ENCODE measurements at regions not wholly inside any gene's neighbourhood (a gene's known extent, or its start where the extent isn't known, plus 50 kb on each side); places are given as distances from the start of the nearest gene placed in this dataset.

DNA sequence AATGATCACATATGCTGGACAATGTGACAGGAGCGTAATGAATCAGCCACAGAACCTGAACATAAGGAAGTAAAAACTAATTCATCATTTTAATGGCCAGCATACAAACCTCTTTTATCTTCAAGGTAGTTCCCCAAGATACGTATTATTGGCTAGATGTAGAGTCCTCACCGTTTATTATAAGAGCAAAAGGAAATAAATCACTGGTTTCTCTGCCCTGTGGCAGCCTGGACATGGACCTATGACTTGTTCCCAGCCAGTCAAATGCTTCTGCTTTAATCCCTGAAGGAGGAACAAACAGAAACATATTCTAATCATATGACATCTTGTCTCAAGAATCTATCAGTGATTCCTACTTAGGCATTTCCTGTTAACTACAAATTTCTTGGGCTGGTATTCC is 86.8 kb upstream of the FAM241A start:
- FAIRE-seq, result no peak
- H4K20me1 ChIP-seq (replicated peaks; ENCODE audit: control insufficient read depth, insufficient read depth, low read length), result no peaks in the 10 kb centered on the region
- intact Hi-C loops (cut with micrococcal nuclease) (no loop called here), in situ Hi-C loops (cut with MboI) (no loop called here)
- WGBS (ENCODE audit: insufficient coverage, low coverage, missing lambda C conversion rate), result 0% methylated on average over 3 of the region's 3 CpGs
- no peak overlapping the region for H3K27ac ChIP-seq (ENCODE audit: extremely low read depth, low read depth, low read length)
- no peak overlapping the region for H3K4me3 ChIP-seq
- H3K27me3 ChIP-seq (ENCODE audit: control insufficient read depth in 2 of 2, insufficient read depth in 2 of 2, low read length in 2 of 2), result no peaks in the 10 kb centered on the region
- ChIA-PET POLR2A (no interaction called here), CTCF (ENCODE audit: low intra/inter-chr PET ratio) (no interaction called here)
- no peak for DNase-seq (ENCODE audit: extremely low read depth in 1 of 4, low spot score in 3 of 4)
- no peak overlapping the region for H2AFZ ChIP-seq (ENCODE audit: low read depth, low read length)
- H3K36me3 ChIP-seq (ENCODE audit: control insufficient read depth, insufficient read depth, low read length), result no peaks in the 10 kb centered on the region
- H3K4me2 ChIP-seq (ENCODE audit: insufficient read depth, low read length), result no peak overlapping the region
- H3K9me3 ChIP-seq (replicated peaks; ENCODE audit: control insufficient read depth, insufficient read depth, low read depth, low read length), result no peaks in the 10 kb centered on the region
- no peaks in the 10 kb centered on the region for H3K79me2 ChIP-seq (ENCODE audit: control insufficient read depth, insufficient read depth, low read length)
- BruUV-seq (replicated peaks), result no TSS peak
- no peaks in the 10 kb centered on the region for H3K4me1 ChIP-seq (replicated peaks in 1 of 2; ENCODE audit: control insufficient read depth in 2 of 2, insufficient read depth in 2 of 2, low read length in 2 of 2)
- no peak for ATAC-seq
- no peak overlapping the region for H3K9ac ChIP-seq (ENCODE audit: insufficient read depth in 1 of 2, low read depth in 2 of 2, low read length in 2 of 2)
- no peaks in the 10 kb centered on the region for H3K9me1 ChIP-seq (ENCODE audit: control insufficient read depth, insufficient read depth, low read length)
- no peak for TF ChIP-seq ZBTB40 (IDR thresholded peaks at IDR 0.05)
- TF ChIP-seq ZBTB40 (CRISPR knock-in tag; IDR thresholded peaks at IDR 0.05), result no peak
- TF ChIP-seq ZNF79 (CRISPR knock-in tag; IDR thresholded peaks at IDR 0.05; ENCODE audit: low read depth), result no peak
- TF ChIP-seq NR2F6 (CRISPR knock-in tag; IDR thresholded peaks at IDR 0.05), result no peak
- no peak for TF ChIP-seq SMC3 (conservative IDR thresholded peaks at IDR 0.05; ENCODE audit: insufficient read depth, low read depth, low read length)
- no peak for TF ChIP-seq SNIP1 (IDR thresholded peaks at IDR 0.05; ENCODE audit: low read depth)
- TF ChIP-seq ZNF407 (IDR thresholded peaks at IDR 0.05; ENCODE audit: low read depth), result no peak
